AG04450 (cell line): ENCODE measurements at regions not wholly inside any gene's neighbourhood (a gene's known extent, or its start where the extent isn't known, plus 50 kb on each side); places are given as distances from the start of the nearest gene placed in this dataset.

Source experiments
- CTCF ChIA-PET: fragments of 300-600, 350-600 bp; formaldehyde crosslinking; extraction: SDS; loops from one replicate; lab custom pipeline; 2022; ENCODE audit warnings: antibody characterized with exemption, inconsistent platforms; lab: Charles Lee
- POLR2A ChIA-PET: fragments of 350-600 bp; formaldehyde crosslinking; extraction: SDS; loops from one replicate; lab custom pipeline; 2021; ENCODE audit warnings: antibody characterized with exemption, inconsistent platforms; lab: Yijun Ruan, JAX
- DNase-seq: peaks from one replicate; pipeline ENCODE4 v3.0.0-alpha.2; 2011; ENCODE audit warnings: low read depth, low spot score
- H3K27ac ChIP-seq: one replicate; pipeline ENCODE4 v1.5.1; 2012; ENCODE audit warnings: low read depth, low read length, control low read depth
- H3K27me3 ChIP-seq: one replicate; pipeline ENCODE4 v1.6.0; 2012; ENCODE audit warnings: low read length; ENCODE audit not compliant: control insufficient read depth, insufficient read depth
- H3K4me3 ChIP-seq: 2 replicates; pipeline ENCODE4 v1.5.1; 2011; ENCODE audit warnings: mild to moderate bottlenecking, low read depth, low read length, control low read depth
- H3K9me3 ChIP-seq: 2 replicates; pipeline ENCODE4 v1.5.1; 2012; ENCODE audit warnings: low read length; ENCODE audit not compliant: control insufficient read depth, insufficient read depth
- TF ChIP-seq, protein P1 (sequence below): IDR thresholded peaks from 2 replicates; pipeline ENCODE4 v1.5.1; 2011; ENCODE audit warnings: low read depth, low read length, control low read depth, inconsistent platforms

DNA sequence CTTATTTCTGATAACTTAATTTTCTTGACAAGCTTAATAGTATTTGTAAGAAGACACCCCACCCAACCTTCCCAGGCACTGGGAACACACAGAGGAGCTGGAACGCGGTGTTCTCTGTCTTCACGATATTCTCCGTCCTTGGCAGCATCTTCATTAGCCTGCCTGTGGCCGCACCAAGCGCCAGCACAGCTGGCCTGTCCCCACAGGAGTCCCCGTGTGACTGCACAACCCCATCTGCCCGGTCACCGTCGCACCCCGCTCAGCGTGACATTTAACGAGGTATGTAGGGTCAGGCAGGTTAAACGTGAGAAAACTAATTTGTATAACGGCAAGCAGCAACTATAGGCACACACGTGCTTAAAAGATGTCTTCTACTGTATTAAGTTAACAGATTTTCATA, 293.3 kb downstream of the BRD1 start:
- no peak overlapping the region for H3K4me3 ChIP-seq
- TF ChIP-seq, protein P1, sequence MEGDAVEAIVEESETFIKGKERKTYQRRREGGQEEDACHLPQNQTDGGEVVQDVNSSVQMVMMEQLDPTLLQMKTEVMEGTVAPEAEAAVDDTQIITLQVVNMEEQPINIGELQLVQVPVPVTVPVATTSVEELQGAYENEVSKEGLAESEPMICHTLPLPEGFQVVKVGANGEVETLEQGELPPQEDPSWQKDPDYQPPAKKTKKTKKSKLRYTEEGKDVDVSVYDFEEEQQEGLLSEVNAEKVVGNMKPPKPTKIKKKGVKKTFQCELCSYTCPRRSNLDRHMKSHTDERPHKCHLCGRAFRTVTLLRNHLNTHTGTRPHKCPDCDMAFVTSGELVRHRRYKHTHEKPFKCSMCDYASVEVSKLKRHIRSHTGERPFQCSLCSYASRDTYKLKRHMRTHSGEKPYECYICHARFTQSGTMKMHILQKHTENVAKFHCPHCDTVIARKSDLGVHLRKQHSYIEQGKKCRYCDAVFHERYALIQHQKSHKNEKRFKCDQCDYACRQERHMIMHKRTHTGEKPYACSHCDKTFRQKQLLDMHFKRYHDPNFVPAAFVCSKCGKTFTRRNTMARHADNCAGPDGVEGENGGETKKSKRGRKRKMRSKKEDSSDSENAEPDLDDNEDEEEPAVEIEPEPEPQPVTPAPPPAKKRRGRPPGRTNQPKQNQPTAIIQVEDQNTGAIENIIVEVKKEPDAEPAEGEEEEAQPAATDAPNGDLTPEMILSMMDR: no peak
- H3K27ac ChIP-seq: no peak overlapping the region
- no peak for DNase-seq
- ChIA-PET CTCF (no interaction called here), POLR2A (no interaction called here)
- no peaks in the 10 kb centered on the region for H3K27me3 ChIP-seq
- peaks cover 82% of the 10 kb centered on the region for H3K9me3 ChIP-seq

DNA sequence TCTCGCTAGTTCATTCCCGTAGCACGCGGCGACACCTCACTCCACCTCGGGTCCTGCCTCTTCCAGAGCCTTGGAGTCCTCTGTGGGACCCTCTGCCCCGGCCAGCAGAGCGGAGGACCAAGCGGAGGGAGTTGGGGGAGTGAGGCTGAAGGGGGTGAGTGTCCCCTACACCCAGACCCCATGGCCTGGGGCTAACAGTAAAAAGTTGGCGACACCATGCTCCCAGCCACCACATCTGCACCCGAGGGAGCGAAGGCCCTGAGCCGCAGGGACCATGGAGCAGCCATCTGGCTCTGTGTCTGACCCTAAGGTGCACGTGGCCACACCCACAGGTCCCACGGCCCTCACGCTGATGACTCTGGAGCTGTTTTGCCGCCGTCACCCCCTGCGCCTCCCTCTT, 293.8 kb downstream of the BRD1 start:
- H3K4me3 ChIP-seq: no peak overlapping the region
- TF ChIP-seq, protein P1: no peak
- CTCF ChIA-PET: no interaction called here

DNA sequence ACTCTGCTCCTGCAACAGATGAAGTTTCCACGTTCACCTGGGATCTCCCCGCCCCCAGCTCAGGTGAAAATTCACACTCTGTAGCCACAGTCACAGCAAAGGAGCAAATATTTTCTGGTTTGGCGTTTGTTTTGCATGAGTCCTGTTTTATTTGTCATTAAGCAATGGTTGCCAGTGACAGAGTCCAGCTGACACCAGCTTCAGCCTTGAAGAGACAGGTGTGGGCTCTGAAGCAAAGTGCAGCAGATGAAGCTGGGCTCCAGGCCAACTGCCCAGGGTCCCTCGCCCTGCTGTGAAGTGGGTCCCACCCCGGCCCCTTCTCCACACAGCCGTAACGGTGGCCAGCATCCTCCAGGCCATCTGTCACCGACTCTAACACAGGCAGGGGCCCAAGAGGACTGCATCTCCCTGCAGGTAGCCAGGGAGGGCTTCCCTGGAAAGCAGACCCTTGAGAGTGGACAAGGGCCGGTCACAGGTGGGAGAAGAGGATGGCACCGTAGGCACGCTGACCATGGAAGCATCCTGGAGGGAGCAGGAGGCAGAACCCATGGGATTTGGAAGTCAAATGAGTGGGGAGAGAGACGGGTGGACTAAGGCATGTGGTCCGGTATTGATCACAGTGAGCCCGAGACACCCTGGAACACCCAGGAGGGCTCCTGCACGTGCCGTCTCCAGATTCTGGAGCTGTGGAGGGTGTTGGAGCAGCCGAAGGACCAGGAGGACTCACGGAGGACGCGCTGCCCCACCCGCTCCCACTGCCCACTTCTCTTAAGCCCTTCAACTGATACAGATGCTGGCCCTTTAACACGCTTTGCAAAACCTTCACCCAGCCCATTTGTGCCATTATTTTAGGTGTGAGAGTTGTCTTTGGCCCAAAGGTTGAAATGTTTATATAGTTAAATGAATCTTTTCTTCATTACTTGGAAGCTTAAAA, 294.5 kb downstream of the BRD1 start:
- TF ChIP-seq, protein P1: no peak
- Histone ChIP-seq H3K27me3 (no peaks in the 10 kb centered on the region), H3K4me3 (no peak overlapping the region), H3K9me3 (peaks cover 91% of the 10 kb centered on the region), H3K27ac (no peak overlapping the region)
- ChIA-PET POLR2A (no interaction called here), CTCF (no interaction called here)
- DNase-seq: no peak

More for the DNA sequence above, 293.8 kb downstream of the BRD1 start:
- POLR2A ChIA-PET: no interaction called here
- no peak overlapping the region for H3K27ac ChIP-seq
- H3K27me3 ChIP-seq: no peaks in the 10 kb centered on the region
- peaks cover 87% of the 10 kb centered on the region for H3K9me3 ChIP-seq
- DNase-seq: no peak

DNA sequence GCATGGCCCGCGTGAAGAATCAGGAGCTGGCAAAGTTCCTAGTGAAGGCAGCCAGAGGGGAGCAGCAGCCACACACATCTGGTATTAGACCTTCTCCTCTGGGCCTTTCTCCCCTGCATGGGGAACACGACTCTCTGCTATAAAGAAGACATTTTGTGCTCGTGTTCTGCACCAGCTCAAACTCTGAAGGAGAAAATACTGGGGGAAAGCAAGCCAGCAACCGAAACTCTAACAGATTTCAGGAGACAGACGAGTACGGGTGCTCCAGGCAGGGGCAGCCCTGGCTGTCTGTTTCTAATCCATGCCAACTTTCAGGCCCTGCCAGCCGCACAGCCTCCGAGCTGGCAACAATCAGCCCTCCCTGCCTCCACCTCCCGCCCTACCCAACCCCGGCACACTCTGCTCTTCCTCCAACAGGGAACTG, 296.3 kb downstream of the BRD1 start:
- Histone ChIP-seq H3K27me3 (no peaks in the 10 kb centered on the region), H3K9me3 (peaks cover 88% of the 10 kb centered on the region), H3K4me3 (no peak overlapping the region), H3K27ac (no peak overlapping the region)
- CTCF ChIA-PET: no interaction called here
- DNase-seq: no peak
- TF ChIP-seq, protein P1: no peak
- POLR2A ChIA-PET: no interaction called here

DNA sequence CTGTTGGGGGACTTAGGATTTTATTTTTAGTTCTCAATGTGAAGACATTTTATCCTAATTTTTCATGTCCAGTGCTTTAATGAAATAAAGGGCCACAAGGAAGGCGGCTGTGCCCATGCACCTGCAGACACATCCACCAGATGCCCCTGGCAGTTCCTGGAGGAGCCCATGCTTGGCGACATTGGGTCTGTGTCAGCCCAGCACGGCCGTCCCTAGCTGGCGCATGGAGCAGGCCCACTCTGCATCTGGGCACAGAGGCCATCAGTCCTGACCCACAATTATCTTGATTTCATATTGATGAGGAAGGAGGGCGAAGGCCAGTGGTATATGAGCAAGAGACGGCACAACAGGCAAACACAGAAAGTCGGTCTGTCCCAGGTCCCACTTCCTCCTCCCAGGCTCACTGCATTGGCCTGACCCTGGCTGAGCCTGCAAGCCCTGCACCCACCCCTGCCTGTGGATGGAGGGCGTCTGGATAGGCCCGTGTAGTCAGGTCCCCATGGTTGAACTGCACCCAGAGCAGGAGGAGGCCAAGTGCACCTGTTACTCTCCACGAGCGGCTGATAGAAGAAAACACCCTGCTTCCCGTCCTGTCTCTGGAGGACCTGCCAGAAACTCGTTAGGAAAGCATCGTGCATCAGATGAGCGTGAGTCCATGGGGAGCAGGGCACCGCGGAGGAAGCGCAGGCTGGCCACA, 296.9 kb downstream of the BRD1 start:
- CTCF ChIA-PET: no interaction called here
- DNase-seq: no peak
- no peaks in the 10 kb centered on the region for H3K27me3 ChIP-seq

More for the DNA sequence above, 296.9 kb downstream of the BRD1 start:
- Histone ChIP-seq H3K9me3 (peaks cover 89% of the 10 kb centered on the region), H3K27ac (no peak overlapping the region), H3K4me3 (no peak overlapping the region)
- POLR2A ChIA-PET: no interaction called here
- TF ChIP-seq, protein P1: no peak
